ENCODE measurements at regions not wholly inside any gene's neighbourhood (a gene's known extent, or its start where the extent isn't known, plus 50 kb on each side); places are given as distances from the start of the nearest gene placed in this dataset.
"Not testable (repeated sequence)": the region's sequence is repeated elsewhere in the genome, so short reads cannot be mapped to it uniquely, and the experiment has no call there.

GRCh38 chr6:156450421-156450820, 326.8 kb upstream of the ARID1B start:
- DNase-seq (ENCODE audit: low read depth), result no peak

DNA sequence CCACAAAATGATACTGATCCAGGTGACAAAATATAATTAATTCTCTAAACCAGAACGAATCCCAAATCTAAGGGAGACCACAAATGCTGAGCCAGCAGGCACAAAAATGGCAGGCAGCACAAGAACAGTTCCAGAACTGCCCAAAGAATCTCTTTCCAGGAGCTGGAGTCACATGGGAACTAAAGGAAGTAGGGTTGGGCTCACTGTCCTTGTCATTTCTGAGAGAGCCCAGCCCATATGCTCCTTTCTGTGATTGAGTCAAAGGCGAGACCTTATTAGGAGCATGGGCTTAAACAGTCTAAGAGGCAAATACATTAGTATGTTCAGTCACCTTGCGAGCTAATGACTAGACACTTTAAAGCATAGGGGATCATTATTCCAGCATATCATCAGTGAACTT, 327.6 kb upstream of the ARID1B start:
- DNase-seq (ENCODE audit: low read depth), result no peak

GRCh38 chr6:156449128-156449527, 328.1 kb upstream of the ARID1B start:
- no peak for DNase-seq (ENCODE audit: low read depth)

DNA sequence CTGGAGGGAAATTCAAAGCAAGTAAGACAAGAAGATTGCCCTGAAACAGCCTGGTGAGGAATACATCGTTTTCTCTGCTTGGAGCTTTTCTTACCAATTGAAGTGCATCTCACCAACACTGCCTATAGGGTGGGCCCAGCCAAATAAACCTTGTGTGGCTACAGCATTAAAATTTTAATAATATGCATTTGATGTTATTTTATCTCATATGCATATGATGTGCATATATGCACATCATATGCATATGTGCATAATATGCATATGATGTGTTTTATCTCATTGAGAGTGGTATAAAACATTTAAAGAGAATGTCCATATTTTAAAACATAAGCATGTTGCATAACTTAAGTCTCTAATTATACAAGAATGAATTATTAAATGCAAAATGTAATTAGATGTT, 328.6 kb upstream of the ARID1B start:
- no peak for DNase-seq (ENCODE audit: low read depth)

GRCh38 chr6:156440688-156441087, 336.5 kb upstream of the ARID1B start:
- DNase-seq (ENCODE audit: low read depth), result no peak

DNA sequence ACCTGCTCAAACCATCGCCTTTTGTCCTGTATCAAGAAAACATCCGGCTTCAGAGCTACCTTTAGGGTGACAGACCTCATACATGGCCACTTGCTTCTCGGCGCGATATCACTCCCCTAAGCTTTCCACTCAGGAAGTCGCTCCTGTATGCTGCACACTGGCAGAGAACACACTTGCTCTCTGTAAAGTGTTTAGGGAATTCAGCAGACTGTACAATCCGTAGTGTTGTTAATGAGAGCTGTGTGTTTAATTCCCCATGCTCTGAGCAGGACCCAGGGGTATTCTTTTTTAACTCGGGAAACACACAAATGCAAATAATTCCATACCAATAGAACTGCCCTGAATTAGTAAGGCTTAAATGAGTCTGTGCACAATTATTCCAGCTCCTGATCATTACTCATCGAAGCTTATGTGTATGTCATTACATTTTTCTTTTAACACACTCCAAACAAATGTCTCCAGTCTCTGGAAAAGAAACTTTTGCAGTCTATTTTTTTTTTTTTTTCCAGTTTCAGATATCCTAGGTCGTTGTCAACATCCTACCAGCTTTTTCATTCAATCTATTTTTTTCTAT, 338.7 kb upstream of the ARID1B start:
- DNase-seq (ENCODE audit: low read depth), result no peak

GRCh38 chr6:156437121-156437879, 339.9 kb upstream of the ARID1B start:
- no peak for DNase-seq (ENCODE audit: low read depth)

- DNase-seq (ENCODE audit: low read depth), result no peak
These were observed 342.4 kb upstream of the ARID1B start for GRCh38 chr6:156434795-156435190.

DNA sequence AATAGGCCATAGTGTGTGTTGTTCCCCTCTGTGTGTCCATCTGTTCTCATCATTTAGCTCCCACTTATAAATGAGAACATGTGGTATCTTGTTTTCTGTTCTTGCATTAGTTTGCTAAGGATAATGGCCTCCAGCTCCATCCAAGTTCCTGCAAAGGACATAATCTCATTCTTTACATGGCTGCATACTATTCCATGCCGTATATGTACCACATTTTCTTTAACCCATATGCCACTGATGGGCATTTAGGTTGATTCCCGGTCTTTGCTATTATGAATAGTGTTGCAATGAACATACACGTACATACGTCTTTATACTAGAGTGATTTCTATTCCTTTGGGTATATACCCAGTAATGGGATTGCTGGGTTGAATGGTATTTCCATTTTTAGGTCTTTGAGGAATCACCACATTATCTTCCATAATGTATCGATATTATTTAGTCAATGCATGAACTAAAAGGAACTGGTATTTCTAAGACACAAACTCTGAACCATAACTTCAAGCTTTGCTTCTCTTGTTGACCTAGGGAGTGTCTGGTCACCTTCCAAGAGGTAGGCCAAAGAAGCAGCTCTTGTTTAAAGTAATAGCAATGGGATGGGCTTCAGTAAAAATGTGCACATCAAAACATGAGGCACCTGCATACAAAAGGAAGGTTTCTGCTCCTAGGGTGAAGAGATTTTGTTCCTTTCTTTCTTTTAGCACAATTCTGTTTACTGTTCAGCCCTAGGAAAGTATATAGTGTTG, 343.0 kb upstream of the ARID1B start:
- DNase-seq (ENCODE audit: low read depth), result no peak

GRCh38 chr6:156432543-156432942, 344.6 kb upstream of the ARID1B start:
- DNase-seq (ENCODE audit: low read depth), result no peak

DNA sequence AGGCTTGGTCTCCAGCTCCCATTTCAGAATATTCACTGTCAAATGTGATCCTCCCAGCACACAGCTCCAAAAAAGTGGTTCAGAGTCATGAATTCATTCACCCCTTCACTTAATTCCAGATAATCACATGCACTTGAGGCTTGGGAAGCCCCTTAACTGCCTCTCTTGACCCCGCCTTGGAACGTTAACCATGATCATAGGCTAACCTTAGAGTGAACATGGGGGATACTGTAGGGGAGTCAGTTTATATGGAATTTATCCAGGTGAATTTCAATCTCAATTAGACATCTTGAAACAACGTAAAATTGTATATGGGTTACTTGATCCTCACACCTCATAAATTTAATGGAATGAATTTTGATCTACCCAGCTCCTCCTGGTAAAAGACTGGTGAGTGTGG, 346.8 kb upstream of the ARID1B start:
- no peak for DNase-seq (ENCODE audit: low read depth)

DNA sequence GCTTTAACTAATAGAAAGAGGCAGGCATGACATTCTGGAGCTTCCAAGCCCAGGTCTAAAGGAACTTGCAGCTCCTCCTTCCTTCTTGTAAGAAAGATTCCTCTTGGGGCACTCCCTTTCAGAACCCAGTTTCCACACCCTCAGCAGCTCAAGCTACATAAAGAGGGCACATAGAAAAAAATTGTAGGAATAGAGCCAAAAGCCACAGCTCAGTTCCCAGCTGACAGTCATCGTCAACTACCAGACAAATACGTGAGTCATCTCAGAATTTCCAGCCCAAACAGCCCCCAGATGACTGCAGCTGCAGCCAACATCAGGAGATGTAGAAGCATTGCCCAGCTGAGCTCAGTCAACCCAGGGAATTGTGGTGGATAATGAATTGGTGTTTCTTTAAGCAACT, 349.8 kb upstream of the ARID1B start:
- DNase-seq (ENCODE audit: low read depth), result no peak

DNA sequence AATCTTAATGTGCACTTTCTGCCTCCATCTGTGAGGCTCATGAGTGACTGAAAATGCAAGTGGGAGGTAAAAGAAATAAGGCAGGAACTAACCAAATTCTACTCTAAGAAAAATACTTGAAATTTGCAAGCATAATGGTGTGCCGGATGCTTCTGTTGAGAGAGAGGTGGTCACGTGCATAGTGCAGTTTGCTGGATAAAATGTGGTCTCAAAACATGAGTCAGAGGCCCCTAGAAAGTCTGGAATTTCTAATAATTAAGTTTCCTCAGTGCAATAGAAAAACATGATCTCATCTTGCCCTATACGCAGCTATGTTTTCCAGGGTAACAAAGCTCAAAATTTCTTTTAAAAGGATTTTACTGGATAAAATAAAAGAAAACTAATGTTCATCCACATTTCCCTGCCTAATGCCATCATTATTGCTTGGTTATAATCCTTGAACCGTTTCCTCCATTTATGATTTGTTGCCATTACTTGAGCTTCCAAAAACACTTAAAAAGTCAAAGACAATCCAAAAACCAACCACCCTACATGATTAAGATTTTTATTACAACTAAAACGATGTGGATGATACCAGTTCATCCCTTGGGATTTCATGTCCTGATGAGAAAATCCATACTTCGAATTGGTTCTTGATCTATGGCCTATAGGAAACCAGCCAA, 351.7 kb upstream of the ARID1B start:
- DNase-seq (ENCODE audit: low read depth), result no peak

GRCh38 chr6:156423829-156424228, 353.3 kb upstream of the ARID1B start:
- no peak for DNase-seq (ENCODE audit: low read depth)

GRCh38 chr6:156423075-156423474, 354.1 kb upstream of the ARID1B start:
- no peak for DNase-seq (ENCODE audit: low read depth)

DNA sequence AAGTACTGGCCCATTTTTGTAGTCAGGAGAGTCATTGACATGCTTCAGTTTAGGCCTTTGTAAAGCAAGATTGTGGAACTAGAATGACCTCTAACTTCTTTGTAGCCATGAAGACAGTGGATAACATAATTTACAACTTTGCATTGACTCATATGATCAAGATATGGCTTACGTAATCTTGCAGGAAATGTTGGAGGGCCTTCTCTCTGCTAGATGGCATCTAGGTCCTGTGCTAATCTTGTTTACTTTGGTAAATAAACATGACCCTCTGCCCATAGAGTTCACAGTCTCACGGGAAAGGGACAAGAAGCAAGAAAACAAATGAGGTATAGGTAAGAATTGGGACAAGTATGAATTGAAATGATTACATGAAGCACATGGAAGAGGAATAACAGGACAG, 355.2 kb upstream of the ARID1B start:
- no peak for DNase-seq (ENCODE audit: low read depth)

DNA sequence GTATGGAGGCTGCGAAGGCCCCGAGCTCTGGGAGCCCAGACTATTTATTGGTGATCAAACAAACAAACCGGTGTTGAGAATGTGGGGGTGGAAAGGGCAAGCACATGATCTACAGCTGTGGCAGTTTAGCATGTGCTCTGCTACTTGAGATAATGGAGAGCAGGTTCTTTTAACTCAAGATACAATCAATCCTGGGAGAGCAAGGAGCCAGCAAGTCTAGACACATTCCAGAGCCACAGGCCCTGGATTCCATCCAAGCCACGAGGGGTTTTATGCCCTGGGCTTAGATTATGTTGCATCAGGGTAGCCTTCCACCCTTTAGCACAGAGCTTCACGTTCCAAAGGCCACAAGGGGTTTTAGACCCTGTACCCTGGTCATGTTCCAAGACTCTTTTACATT, 355.9 kb upstream of the ARID1B start:
- DNase-seq (ENCODE audit: low read depth), result not testable (repeated sequence)

GRCh38 chr6:156420172-156420993, 356.8 kb upstream of the ARID1B start:
- no peak for DNase-seq (ENCODE audit: low read depth)

DNA sequence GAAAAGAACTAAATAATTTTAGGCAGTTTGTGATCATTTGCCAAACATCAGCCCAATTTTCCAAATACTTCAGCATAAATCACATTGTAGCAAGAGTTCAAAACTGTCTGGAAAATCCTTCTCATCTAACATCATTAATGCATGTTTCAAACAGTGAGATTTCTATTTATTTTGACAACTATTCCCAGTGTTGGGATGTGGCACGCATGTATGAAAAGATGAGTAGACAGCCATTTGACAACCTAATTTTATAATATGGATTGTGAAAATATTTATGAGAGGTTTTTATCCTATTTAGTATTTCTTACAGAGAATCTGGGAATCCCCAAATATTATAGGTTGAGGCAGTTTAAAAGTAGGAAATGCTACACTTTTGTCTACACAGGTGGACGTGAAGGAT, 357.6 kb upstream of the ARID1B start:
- no peak for DNase-seq (ENCODE audit: low read depth)

- DNase-seq (ENCODE audit: low read depth), result no peak
These were observed 358.9 kb upstream of the ARID1B start for GRCh38 chr6:156418253-156418652.

- no peak for DNase-seq (ENCODE audit: low read depth)
These were observed 360.8 kb upstream of the ARID1B start for GRCh38 chr6:156416391-156416790.

- no peak for DNase-seq (ENCODE audit: low read depth)
These were observed 364.0 kb upstream of the ARID1B start for GRCh38 chr6:156413154-156413553.
